Heart left ventricle (tissue), 16 donors: ENCODE measurements at regions not wholly inside any gene's neighbourhood (a gene's known extent, or its start where the extent isn't known, plus 50 kb on each side); places are given as distances from the start of the nearest gene placed in this dataset.

Experiments used
- ATAC-seq, 4 donors: fragments of 200-7000 bp; cut with Tn5 transposase; one replicate each; pipeline ENCODE4 v1.9.1; 2020 to 2022; ENCODE audit warnings: moderate library complexity in 4 of 4, mild to moderate bottlenecking in 3 of 4, moderate number of reproducible peaks in 1 of 4
- DNase-seq, 5 donors: peaks; one replicate each; pipeline ENCODE4 v3.0.0-alpha.2; 2020
- H3K27ac ChIP-seq, 12 donors: fragments of 200-600 bp; sonication (generic) in 4 of 12; one replicate each; pipeline versions ENCODE4 v1.5.0 to v1.8.0; 2016 to 2022; ENCODE audit warnings: mild to moderate bottlenecking in 2 of 12
- H3K27me3 ChIP-seq, 9 donors: fragments of 200-600 bp; sonication (generic) in 2 of 9; one replicate each; pipeline versions ENCODE4 v1.5.1 to v1.8.0; 2016 to 2022; ENCODE audit warnings: mild to moderate bottlenecking in 3 of 9
- H3K36me3 ChIP-seq, 9 donors: fragments of 200-600 bp; sonication (generic) in 2 of 9; one replicate each; pipeline versions ENCODE4 v1.5.0 to v1.8.0; 2018 to 2022; ENCODE audit warnings: mild to moderate bottlenecking in 2 of 9
- H3K4me1 ChIP-seq, 12 donors: fragments of 200-600 bp; sonication (generic) in 4 of 12; one replicate each; pipeline versions ENCODE4 v1.5.0 to v1.8.0; 2016 to 2022; ENCODE audit warnings: mild to moderate bottlenecking in 3 of 12
- H3K4me3 ChIP-seq, 12 donors: fragments of 200-600 bp; sonication (generic) in 4 of 12; one replicate each; pipeline versions ENCODE4 v1.5.0 to v1.8.0; 2017 to 2022; ENCODE audit warnings: mild to moderate bottlenecking in 9 of 12, moderate library complexity in 4 of 12
- H3K9me3 ChIP-seq, 12 donors: fragments of 200-600 bp; sonication (generic) in 4 of 12; one replicate each; pipeline versions ENCODE4 v1.5.0 to v1.8.0; 2016 to 2022; ENCODE audit warnings: mild to moderate bottlenecking in 1 of 12
- POLR2A ChIP-seq, 2 donors: fragments of 450-650 bp; IDR thresholded peaks; one replicate each; pipeline ENCODE4 v1.6.1; 2017; ENCODE audit warnings: antibody characterized with exemption in 2 of 2, mild to moderate bottlenecking in 2 of 2, moderate library complexity in 2 of 2
- WGBS, 4 donors: extraction: QIAGEN DNeasy Blood & Tissue Kit in 2 of 4; methylation state at CpG; one replicate each; pipeline versions ENCODE4 v1.1.5 to v1.1.7; 2013 to 2018; 5-methylcytosine and 5-hydroxymethylcytosine counted together
- intact Hi-C, 10 donors: fragments of 100-400 bp; cut with DNase I; formaldehyde crosslinking; loops; one replicate each; pipeline versions ENCODE4 v1.11.1 to v1.14.2; 2022
- TF ChIP-seq, protein P1 (sequence below), 12 donors: fragments of 200-600 bp; sonication (generic) in 4 of 12; IDR thresholded peaks; one replicate each; pipeline versions ENCODE4 v1.5.0 to v1.8.0; 2018 to 2022; ENCODE audit warnings: antibody characterized with exemption in 12 of 12, mild to moderate bottlenecking in 5 of 12
- donor health status: ischemic (EF 13 %, LVEDD 7.1; RV severe dilation, severe dysfunction).
- donor health status: healthy with polysubstance abuse.
- donor health status: DM: no; HTN: yes; CAD: no.
- donor health status: DM: no; HTN: no; CAD: no.
- donor health status: ischemic (EF 25% LVEDD 6.9; RV normal size, moderate dysfunction).
- donor health status: ischemic (EF 25% LVEDD 5.7; RV mildly dilated, moderate dysfunction).
- donor health status: healthy.
- donor health status: DM: yes; HTN: yes; CAD: no.
- donor health status: ischemic (EF 35%, LVEDD 5.7; RV mildly dilated, moderate dysfunction).
- donor health status: nonischemic (EF 11% LVEDD 7.7; RV severe dilation, severe dysfunction).
- donor health status: DM: yes; HTN: yes; CAD: no.
- donor health status: PGD.
- donor health status: ischemic (EF 29% LVEDD 5.4; RV normal size, mild dysfunction).
- donor health status: nonischemic (EF 23%, LVEDD 6.1; RV moderate dilation, normal function).

DNA sequence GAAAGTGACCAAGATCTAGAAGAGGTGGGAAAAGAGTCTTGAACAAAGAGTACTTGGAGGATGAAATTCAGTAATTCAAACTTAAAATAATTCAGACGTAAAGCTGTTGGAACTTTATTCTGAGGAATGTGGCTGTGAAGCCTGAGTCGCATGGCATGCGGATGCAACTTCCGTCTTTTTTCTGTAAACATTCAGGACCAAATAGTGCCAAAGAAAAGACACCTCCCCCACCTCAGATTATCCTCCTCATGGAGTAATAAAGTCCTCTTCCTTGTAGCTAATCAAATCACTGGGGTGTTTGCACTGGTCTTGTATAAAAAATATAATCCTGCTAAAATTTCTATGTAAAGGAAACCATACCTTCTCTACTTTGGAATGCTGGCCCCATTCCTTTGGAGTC is 790.4 kb downstream of the TSN start:
- intact Hi-C loops = no loop called here
- no peak overlapping the region for H3K27ac ChIP-seq
- DNase-seq = no peak
- no peaks in the 10 kb centered on the region for H3K27me3 ChIP-seq
- H3K9me3 ChIP-seq = no peaks in the 10 kb centered on the region
- ATAC-seq = no peak
- H3K4me1 ChIP-seq = no peaks in the 10 kb centered on the region
- no peak for TF ChIP-seq POLR2A (IDR thresholded peaks at IDR 0.05)
- TF ChIP-seq, protein P1, sequence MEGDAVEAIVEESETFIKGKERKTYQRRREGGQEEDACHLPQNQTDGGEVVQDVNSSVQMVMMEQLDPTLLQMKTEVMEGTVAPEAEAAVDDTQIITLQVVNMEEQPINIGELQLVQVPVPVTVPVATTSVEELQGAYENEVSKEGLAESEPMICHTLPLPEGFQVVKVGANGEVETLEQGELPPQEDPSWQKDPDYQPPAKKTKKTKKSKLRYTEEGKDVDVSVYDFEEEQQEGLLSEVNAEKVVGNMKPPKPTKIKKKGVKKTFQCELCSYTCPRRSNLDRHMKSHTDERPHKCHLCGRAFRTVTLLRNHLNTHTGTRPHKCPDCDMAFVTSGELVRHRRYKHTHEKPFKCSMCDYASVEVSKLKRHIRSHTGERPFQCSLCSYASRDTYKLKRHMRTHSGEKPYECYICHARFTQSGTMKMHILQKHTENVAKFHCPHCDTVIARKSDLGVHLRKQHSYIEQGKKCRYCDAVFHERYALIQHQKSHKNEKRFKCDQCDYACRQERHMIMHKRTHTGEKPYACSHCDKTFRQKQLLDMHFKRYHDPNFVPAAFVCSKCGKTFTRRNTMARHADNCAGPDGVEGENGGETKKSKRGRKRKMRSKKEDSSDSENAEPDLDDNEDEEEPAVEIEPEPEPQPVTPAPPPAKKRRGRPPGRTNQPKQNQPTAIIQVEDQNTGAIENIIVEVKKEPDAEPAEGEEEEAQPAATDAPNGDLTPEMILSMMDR (IDR thresholded peaks at IDR 0.05) = no peak
- H3K4me3 ChIP-seq = no peak overlapping the region
- WGBS, 4 donors = 81 to 90% (median 84%) methylated on average over 4 of the region's 4 CpGs
- H3K36me3 ChIP-seq = no peaks in the 10 kb centered on the region

DNA sequence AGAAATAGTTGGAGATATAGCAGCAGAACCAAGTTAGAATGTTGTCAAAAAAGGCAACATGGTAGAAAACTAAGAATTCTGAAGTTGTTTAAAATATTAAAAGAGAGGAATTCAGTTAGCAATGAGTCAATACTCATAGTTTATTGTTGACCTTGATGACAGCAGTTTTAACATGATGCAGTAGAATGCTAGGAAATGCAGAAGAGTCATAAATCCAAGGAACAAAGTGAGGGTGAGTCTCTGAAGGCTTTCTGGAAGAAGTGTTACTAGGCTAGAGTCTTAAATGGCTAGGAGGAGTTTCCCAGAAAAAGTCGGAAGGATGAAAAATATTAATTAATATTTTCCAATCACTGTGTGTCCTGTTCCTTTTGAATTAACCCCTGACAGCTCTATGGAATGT is 807.3 kb downstream of the TSN start:
- 49 to 67% (median 52%) methylated on average over 1 of the region's 1 CpG for WGBS, 4 donors
- no peak for ATAC-seq
- intact Hi-C loops = no loop called here

DNA sequence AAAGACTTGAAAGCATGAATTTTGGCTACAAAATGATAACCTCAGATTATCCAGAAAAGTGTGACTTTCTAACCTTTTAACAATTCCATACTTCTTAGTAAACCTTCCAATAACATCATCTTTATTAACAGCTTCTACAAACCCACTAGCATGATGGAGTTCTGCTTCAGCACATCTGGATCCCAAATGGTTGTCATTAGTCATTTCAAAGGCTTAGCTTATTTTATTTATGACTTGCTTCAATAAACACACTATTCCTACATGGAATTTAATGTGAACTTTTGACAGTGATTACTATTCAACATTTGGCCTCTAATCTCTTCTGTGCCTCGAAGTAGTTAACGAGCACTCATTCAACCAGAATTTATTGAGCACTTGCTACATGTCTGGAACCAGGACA is 808.3 kb downstream of the TSN start:
- Histone ChIP-seq H3K4me3 (no peak overlapping the region), H3K36me3 (no peaks in the 10 kb centered on the region), H3K4me1 (no peaks in the 10 kb centered on the region), H3K27me3 (no peaks in the 10 kb centered on the region), H3K27ac (no peak overlapping the region), H3K9me3 (peaks cover 0 to 7% (median 0%) of the 10 kb centered on the region in 12 donors)
- DNase-seq = no peak
- no peak for ATAC-seq
- TF ChIP-seq POLR2A (IDR thresholded peaks at IDR 0.05) = no peak
- TF ChIP-seq, protein P1 (IDR thresholded peaks at IDR 0.05) = no peak
- intact Hi-C loops = no loop called here
- 85 to 91% (median 87%) methylated on average over 2 of the region's 2 CpGs for WGBS, 4 donors

More for the DNA sequence above, 807.3 kb downstream of the TSN start:
- Histone ChIP-seq H3K9me3 (peaks cover 0 to 4% (median 0%) of the 10 kb centered on the region in 12 donors), H3K4me3 (no peak overlapping the region), H3K27me3 (no peaks in the 10 kb centered on the region), H3K27ac (no peak overlapping the region), H3K4me1 (no peaks in the 10 kb centered on the region), H3K36me3 (no peaks in the 10 kb centered on the region)
- TF ChIP-seq POLR2A (IDR thresholded peaks at IDR 0.05) = no peak
- TF ChIP-seq, protein P1 (IDR thresholded peaks at IDR 0.05) = no peak
- no peak for DNase-seq

DNA sequence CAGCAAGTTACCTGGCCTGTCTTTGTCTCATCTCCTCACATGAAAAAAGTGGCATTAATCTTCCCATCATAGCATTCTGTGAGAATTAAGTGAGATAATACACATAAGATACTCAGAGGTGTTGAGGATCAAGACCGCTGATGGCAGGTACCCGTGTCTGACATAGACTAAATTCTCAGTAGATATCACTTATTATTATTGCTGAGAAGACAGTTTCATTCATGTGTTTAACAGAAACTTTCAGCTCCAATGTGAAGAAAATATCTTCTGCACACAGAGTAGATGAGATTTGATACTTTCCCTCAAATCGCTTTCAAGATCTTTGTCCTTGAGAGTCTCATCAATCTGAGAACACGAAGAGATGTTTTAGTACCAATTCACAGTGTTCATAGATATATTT is 809.4 kb downstream of the TSN start:
- Histone ChIP-seq H3K27ac (no peak overlapping the region), H3K4me3 (no peak overlapping the region), H3K27me3 (no peaks in the 10 kb centered on the region), H3K36me3 (no peaks in the 10 kb centered on the region), H3K9me3 (peaks cover 0 to 8% (median 0%) of the 10 kb centered on the region in 12 donors), H3K4me1 (no peaks in the 10 kb centered on the region)
- DNase-seq (no peak), ATAC-seq (no peak)
- 92% methylated on average over 4 of the region's 4 CpGs for WGBS, 4 donors
- no peak for TF ChIP-seq POLR2A (IDR thresholded peaks at IDR 0.05)
- TF ChIP-seq, protein P1 (IDR thresholded peaks at IDR 0.05) = no peak
- intact Hi-C loops = no loop called here
